ENCODE measurements at regions not wholly inside any gene's neighbourhood (a gene's known extent, or its start where the extent isn't known, plus 50 kb on each side); places are given as distances from the start of the nearest gene placed in this dataset.
A peak's percentile ranks its signal among the peaks of the same experiment; 100 is the strongest.

GRCh38 chr12:115386946-115387345 is 703.0 kb upstream of the TBX3 start:
- no peaks in the 10 kb centered on the region for H3K27me3 ChIP-seq (ENCODE audit: insufficient read depth in 3 of 3, low read length in 2 of 3)
- no peak for ATAC-seq
- no peak overlapping the region for H3K4me3 ChIP-seq
- WGBS, 3 donors, result 80 to 87% (median 87%) methylated on average over 6 of the region's 6 CpGs
- intact Hi-C loops (cut with DNase I), result no loop called here
- TF ChIP-seq CTCF (IDR thresholded peaks at IDR 0.05), result no peak
- no peaks in the 10 kb centered on the region for H3K36me3 ChIP-seq (ENCODE audit: insufficient read depth in 1 of 2, low read depth in 1 of 2)
- H3K9me3 ChIP-seq, result no peaks in the 10 kb centered on the region
- no peak for DNase-seq
- no peaks in the 10 kb centered on the region for H3K4me1 ChIP-seq
- H3K27ac ChIP-seq, result no peak overlapping the region

GRCh38 chr12:115385141-115385540 is 701.2 kb upstream of the TBX3 start:
- peaks cover 0 to under 1% (median 0%) of the 10 kb centered on the region in 3 donors for H3K27me3 ChIP-seq (ENCODE audit: insufficient read depth in 3 of 3, low read length in 2 of 3)
- no peak for TF ChIP-seq CTCF (IDR thresholded peaks at IDR 0.05)

GRCh38 chr12:115384391-115384790 is 700.4 kb upstream of the TBX3 start:
- no peak for DNase-seq
- Histone ChIP-seq H3K9me3 (no peaks in the 10 kb centered on the region), H3K4me1 (no peaks in the 10 kb centered on the region), H3K4me3 (no peak overlapping the region), H3K27ac (no peak overlapping the region), H3K27me3 (ENCODE audit: insufficient read depth in 3 of 3, low read length in 2 of 3) (peaks cover 0 to 2% (median 0%) of the 10 kb centered on the region in 3 donors), H3K36me3 (ENCODE audit: insufficient read depth in 1 of 2, low read depth in 1 of 2) (no peaks in the 10 kb centered on the region)
- intact Hi-C loops (cut with DNase I), result no loop called here
- no peak for TF ChIP-seq CTCF (IDR thresholded peaks at IDR 0.05)
- ATAC-seq, result no peak
- 93 to 98% (median 97%) methylated on average over 5 of the region's 5 CpGs for WGBS, 3 donors

More at GRCh38 chr12:115385141-115385540, 701.2 kb upstream of the TBX3 start:
- 91 to 95% (median 91%) methylated on average over 4 of the region's 4 CpGs for whole genome bisulfite sequencing, 3 donors
- Histone ChIP-seq H3K36me3 (ENCODE audit: insufficient read depth in 1 of 2, low read depth in 1 of 2) (no peaks in the 10 kb centered on the region), H3K9me3 (no peaks in the 10 kb centered on the region), H3K27ac (no peak overlapping the region), H3K4me1 (no peaks in the 10 kb centered on the region), H3K4me3 (no peak overlapping the region)
- DNase-seq, result no peak
- no peak for ATAC-seq
- intact Hi-C loops (cut with DNase I), result no loop called here

- no peak for TF ChIP-seq CTCF (IDR thresholded peaks at IDR 0.05)
- Histone ChIP-seq H3K27me3 (ENCODE audit: insufficient read depth in 3 of 3, low read length in 2 of 3) (peaks cover 0 to 2% (median 0%) of the 10 kb centered on the region in 3 donors), H3K4me3 (no peak overlapping the region), H3K27ac (no peak overlapping the region), H3K9me3 (no peaks in the 10 kb centered on the region), H3K4me1 (no peaks in the 10 kb centered on the region), H3K36me3 (ENCODE audit: insufficient read depth in 1 of 2, low read depth in 1 of 2) (no peaks in the 10 kb centered on the region)
- WGBS, 3 donors, result 69 to 85% (median 69%) methylated on average over 7 of the region's 7 CpGs
- DNase-seq (peak in 1 of 2 donors; percentile 30), ATAC-seq (no peak)
- intact Hi-C loops (cut with DNase I), result no loop called here
Observed at GRCh38 chr12:115383668-115384067, 699.7 kb upstream of the TBX3 start.

GRCh38 chr12:115382681-115383080 is 698.7 kb upstream of the TBX3 start:
- TF ChIP-seq CTCF (IDR thresholded peaks at IDR 0.05), result no peak
- no peaks in the 10 kb centered on the region for H3K36me3 ChIP-seq (ENCODE audit: insufficient read depth in 1 of 2, low read depth in 1 of 2)
- no peak for DNase-seq
- intact Hi-C loops (cut with DNase I), result no loop called here
- H3K27ac ChIP-seq, result no peak overlapping the region
- ATAC-seq, result no peak
- WGBS, 3 donors, result 78 to 89% (median 79%) methylated on average over 5 of the region's 5 CpGs
- H3K4me3 ChIP-seq, result no peak overlapping the region
- peaks cover 0 to 2% (median 0%) of the 10 kb centered on the region in 3 donors for H3K27me3 ChIP-seq (ENCODE audit: insufficient read depth in 3 of 3, low read length in 2 of 3)
- no peaks in the 10 kb centered on the region for H3K9me3 ChIP-seq
- H3K4me1 ChIP-seq, result no peaks in the 10 kb centered on the region

All from psoas muscle (tissue), 7 donors.